HEK293 (cell line): ENCODE measurements at regions not wholly inside any gene's neighbourhood (a gene's known extent, or its start where the extent isn't known, plus 50 kb on each side); places are given as distances from the start of the nearest gene placed in this dataset.

ENCODE experiments used
- TCF7L2 ChIP-seq: IDR thresholded peaks from 2 replicates; pipeline ENCODE4 v1.6.1; 2011; ENCODE audit warnings: low read depth, mild to moderate bottlenecking, inconsistent platforms, low read length, moderate library complexity, borderline replicate concordance
- TF ChIP-seq, protein P1 (sequence below): fragments of 450-650 bp; formaldehyde crosslinking; optimal IDR thresholded peaks from 2 replicates; pipeline ENCODE3; 2016; ENCODE audit warnings: missing biosample characterization, mild to moderate bottlenecking, missing genetic modification characterization

DNA sequence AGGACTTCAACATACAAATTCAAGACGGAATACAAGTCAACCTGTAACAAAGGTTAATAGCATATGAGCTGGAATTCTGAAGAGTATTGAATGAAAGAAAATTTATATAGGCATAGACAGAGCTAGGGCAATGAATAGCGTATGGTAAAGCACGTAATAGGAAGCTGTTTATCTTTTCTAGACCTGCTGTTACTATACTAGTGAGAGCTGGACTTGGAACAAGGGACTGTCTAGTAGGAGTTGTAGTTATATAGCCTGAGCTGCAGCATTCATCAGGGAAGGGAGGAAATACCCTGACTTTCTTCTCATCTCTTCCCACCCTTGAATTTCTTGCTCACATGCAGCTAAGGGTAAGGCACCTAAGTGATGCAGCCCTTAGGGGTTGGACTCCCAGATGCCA is 67.5 kb upstream of the PRLR start:
- no peak for TF ChIP-seq TCF7L2
- TF ChIP-seq, protein P1, sequence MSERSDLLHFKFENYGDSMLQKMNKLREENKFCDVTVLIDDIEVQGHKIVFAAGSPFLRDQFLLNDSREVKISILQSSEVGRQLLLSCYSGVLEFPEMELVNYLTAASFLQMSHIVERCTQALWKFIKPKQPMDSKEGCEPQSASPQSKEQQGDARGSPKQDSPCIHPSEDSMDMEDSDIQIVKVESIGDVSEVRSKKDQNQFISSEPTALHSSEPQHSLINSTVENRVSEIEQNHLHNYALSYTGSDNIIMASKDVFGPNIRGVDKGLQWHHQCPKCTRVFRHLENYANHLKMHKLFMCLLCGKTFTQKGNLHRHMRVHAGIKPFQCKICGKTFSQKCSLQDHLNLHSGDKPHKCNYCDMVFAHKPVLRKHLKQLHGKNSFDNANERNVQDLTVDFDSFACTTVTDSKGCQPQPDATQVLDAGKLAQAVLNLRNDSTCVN (tag by site-specific recombination): no peak
